GM18498 (cell line): ENCODE measurements at regions not wholly inside any gene's neighbourhood (a gene's known extent, or its start where the extent isn't known, plus 50 kb on each side); places are given as distances from the start of the nearest gene placed in this dataset.
"Not testable (repeated sequence)": the region's sequence is repeated elsewhere in the genome, so short reads cannot be mapped to it uniquely, and the experiment has no call there.

Experiments used
- ATAC-seq: cut with Tn5 transposase; IDR thresholded peaks from one replicate; pipeline ENCODE4 v1.9.1; 2021; ENCODE audit warnings: mild to moderate bottlenecking, moderate library complexity; ENCODE audit not compliant: unreplicated experiment

DNA sequence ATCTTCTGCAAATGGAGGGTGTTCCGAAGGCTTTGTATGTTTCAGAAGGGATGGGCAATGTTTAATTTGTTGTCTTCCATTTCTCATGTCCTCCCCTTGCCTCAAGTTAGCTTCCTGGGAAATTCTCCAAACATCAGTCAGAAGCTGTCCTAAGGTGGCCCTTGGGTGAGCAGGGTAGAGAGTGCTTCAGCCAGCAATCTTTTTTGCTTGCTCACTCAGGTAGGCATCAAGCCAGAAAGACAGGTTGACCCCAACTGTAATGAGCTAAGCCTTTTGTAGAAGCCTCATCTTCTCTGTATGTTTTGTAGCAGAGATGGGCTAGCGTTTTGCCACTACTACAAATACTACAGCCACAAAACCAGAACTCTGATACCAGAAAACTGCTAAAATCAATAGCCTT lies 321.5 kb upstream of the FAM78B start:
- no peak for ATAC-seq

DNA sequence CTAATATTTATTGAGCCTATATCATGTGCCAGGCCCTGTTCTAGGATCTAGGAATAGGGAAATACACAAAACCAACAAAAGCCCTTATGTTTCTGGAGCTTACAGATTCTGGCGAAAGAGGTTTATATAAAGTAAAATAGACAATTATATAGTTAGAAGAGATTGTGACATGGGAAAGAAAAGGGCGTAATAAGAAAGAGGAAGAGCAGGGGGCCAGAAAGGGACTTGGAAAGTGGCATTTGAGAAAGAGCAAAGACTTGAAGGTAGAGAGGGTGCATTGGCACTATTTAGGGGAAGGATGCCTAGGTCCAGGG lies 322.5 kb upstream of the FAM78B start:
- ATAC-seq, result no peak

DNA sequence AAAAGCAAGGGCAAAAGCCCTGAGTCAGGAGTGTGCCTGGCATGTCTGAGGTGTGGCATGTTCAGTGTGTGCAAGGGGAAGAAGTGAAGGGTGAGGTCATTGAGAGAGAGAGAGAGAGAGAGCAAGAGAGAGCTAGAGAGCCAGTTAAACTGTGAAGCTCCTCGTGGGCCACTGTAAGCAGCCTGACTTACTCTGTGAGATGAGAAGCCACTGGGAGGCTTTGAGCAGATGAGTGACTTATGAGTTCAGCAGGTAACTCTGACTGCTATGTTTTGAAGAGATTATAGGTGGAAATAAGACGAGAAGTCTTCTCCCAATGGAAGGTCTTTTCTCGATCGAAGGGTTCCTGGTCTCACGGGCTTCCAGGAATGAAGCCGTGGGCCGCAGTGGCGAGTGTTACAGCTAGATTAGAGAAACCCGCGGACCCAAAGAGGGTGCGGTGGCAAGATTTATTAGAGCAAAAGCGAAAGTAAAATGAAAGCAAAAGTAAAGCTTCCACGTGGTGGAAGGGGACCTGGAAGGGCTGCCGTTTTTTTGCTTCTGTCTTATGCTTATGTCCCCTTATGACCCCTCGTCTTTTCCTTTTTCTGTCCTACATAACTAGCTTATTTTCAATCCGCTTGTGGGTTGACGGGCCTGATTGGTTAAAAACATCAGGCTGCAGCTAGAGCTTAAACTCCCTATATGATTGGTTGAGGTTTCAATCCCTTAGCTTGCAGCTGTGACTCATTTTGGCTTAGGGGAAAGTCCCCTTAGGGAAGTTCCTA lies 323.1 kb upstream of the FAM78B start:
- ATAC-seq, result peak; percentile 86

DNA sequence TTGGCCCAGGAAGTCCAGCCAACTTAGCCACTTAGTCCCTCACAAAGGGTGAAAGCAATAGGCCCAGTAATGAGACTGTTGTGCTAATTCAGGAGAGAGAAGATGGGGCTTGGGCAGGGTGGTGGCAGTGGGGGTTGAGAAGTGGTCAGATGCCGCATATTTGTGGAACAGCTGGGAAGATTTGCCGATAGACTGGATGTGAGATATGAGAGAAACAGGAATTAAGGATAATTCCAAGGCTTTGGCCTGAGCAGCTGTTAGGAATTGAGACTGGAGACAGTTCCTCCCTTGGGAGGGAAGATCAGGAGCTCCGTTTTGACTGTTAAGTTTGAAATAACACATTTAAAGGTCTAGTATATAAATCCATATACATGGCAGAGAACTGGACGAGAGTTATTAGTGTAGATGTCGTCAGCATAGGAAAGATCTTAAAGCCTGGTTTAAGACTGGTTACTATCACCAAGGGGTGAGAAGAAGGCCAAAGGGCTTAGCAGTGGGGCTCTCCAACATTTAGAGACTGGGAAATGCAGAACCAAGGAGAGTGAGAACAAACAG lies 323.7 kb upstream of the FAM78B start:
- ATAC-seq, result no peak

DNA sequence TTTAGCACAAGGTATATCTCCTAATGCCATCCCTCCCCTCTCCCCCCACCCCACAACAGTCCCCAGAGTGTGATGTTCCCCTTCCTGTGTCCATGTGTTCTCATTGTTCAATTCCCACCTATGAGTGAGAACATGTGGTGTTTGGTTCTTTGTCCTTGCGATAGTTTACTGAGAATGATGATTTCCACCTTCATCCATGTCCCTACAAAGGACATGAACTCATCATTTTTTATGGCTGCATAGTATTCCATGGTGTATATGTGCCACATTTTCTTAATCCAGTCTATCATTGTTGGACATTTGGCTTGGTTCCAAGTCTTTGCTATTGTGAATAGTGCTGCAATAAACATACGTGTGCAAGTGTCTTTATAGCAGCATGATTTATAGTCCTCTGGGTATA lies 327.0 kb upstream of the FAM78B start:
- not testable (repeated sequence) for ATAC-seq

DNA sequence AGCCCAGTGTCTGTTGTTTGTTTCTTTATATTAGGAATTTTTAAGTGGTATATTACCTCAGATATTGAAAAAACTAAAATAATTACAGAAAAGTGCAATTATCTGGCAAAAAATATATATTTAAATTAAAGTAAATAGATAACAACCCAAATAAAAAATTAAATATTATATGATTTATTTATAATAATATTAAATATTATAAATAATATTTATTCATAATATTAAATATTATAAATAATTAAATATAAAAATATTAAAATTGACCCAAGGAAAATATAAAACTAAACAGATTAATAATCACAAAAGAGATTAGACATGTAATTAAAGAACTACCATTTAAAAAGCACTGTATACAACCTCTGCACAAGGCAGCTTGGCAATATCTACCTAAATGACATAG lies 331.9 kb upstream of the POGK start:
- ATAC-seq, result no peak

DNA sequence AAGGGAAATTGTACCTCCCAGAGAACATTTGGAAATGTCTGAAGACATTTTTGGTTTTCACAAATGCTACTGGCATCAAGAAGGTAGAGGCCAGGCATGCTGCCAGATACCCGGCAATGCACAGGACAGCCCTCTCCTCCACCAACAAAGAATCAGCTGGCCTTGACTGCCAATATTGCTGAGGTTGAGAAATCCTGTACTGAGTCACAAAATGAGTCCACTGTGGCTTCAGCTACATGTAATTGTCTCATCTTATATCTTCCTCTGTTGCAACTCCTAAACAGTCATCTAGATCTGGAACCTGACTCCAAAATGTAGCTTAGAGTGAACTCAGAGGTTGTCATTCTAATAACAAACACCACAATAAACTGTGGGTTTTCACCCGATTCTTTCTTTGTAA lies 327.5 kb upstream of the POGK start:
- ATAC-seq, result no peak

DNA sequence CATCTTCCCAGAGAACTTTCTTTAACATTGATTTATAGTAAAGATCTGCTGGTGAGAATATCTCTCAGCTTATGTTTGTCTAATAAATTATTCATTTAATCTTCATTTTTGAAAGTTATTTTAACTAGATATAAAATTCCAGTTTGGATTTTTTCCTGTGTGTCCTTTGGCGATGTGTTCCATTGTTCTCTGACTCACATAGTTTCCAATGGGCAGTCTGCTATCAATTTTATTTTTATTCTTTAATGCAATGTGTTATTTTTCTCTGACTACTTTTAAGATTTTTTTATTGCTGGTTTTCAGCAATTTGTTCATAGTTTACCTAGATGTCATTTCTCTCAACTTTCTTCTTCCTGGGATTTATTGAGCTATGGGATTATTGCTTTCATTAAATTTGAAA lies 325.2 kb upstream of the POGK start:
- no peak for ATAC-seq

DNA sequence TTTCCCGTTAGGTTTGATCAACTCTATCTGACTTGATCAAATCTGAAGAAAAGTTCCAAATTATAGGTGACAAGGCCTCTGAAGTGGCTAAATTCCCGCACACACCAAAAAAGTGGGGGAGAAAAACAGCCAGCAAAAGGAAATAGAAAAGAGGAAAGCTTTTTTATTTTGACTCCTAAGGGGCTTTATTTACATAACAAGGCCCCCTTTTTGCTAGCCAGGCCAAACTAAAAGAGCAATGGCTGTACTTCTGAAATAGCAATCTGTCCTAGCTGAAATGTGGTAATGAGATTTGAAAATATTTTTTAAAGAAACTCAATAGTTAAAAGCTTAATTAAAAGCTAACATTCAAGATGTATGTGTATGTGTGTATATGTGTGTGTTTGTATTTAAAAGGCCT lies 311.5 kb upstream of the POGK start:
- no peak for ATAC-seq

DNA sequence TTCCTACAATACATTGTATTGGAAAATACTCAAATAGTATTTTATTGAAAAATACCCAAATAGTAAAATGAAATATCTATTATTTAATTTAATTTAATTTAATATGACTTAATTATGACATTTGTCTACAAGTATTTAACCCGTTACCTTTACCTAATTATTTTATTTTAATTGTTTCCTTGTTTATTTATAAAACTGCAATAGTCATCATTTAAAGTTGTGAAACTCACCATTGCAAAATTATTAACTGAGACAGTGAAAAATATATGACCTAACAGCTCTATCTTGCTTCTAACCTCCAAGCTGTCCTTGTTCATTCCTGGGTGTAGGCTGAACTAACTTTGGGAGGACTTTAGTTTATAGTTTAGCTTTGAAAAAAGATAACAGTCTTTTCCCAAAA lies 300.6 kb upstream of the POGK start:
- no peak for ATAC-seq

DNA sequence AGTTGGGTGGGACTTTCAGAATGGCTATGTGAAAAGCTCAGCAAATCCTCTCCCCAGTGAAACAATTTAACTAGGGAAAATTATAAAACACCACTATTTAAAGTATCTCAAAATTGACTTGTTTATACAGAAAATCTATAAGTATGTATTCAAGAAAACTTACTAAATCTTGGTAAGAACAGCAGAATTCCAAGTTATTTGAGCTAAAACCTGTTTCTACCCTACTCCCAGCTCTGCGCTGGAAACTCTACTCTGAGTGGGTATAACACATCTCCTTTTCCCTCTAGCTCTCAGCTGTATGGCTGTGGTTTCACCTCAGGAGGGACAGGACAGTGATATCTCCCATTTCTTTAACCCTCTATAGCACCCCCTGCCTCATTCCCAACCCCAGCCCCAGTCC lies 295.2 kb upstream of the POGK start:
- no peak for ATAC-seq

DNA sequence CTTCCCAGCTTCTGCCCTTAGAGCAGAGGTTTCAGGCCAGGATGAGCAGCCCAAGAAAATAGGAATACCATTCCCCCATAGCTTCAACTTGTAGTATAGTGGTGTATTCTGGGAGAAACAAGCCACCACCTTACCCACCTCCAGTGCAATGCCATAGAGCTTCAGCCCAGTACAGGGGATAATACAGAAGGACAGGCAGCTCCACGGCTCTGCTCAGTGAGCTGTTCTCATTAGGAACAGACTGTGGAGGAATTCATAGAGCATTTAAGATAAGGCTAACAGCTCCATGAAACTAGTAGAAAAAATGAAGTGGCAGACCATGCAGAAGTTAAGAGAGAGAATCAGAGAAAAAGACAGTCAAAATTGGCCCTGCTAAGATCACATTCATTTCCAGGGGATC lies 294.7 kb upstream of the POGK start:
- ATAC-seq, result no peak

DNA sequence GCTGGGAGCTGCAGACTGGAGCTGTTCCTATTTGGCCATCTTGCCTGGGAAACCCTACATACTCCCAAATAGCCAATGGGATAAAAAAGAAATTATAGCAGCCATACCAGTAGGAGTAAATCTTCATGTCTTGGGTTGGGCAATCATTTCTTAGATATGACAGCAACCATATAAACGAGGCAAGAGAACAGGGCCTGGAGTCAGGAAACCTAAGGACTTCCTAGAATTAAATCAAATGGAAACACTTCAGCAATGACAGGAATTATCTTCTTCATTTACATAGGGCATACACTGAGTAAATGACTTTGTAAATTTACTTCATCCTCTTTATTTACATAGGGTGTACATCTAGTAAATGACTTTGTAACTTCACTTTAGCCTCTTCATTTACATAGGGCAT lies 286.6 kb upstream of the POGK start:
- ATAC-seq, result no peak

DNA sequence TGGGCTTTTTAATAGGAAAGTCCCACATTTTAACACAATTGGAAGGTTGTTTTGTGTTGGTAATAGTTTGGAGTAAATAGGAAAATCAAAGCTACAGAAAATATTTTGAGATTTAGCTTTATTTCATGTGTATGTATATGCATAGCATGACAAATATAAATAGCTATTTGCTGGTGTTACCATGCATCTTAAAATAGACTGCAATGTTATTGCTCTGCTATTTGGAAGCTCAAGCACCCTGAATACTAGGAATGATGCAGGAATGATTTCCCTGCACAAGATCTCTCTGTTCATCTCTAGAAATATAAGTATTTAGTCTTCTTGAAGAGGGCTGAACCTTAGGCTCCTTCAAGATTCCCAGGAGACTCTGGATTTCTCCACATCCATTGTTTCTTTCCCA lies 268.3 kb upstream of the POGK start:
- no peak for ATAC-seq

DNA sequence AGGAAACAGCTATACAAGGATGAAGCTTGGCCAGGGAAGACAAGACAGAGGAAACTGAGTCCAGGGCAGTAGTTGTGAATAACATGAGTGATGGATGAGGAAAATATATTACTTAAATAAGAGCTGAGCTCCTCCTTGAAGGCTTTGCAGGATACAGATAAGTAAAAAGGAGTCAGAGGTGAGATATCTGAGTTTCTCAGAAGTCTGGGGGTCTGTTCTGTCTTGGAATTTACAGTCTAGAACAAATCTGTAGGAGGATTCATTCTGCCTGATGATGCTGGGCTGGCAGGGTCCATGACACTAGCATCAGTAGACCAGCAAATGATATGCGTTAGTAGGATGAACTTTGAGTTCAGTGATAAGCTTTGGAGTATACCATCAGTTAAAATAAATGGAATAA lies 266.1 kb upstream of the POGK start:
- no peak for ATAC-seq

DNA sequence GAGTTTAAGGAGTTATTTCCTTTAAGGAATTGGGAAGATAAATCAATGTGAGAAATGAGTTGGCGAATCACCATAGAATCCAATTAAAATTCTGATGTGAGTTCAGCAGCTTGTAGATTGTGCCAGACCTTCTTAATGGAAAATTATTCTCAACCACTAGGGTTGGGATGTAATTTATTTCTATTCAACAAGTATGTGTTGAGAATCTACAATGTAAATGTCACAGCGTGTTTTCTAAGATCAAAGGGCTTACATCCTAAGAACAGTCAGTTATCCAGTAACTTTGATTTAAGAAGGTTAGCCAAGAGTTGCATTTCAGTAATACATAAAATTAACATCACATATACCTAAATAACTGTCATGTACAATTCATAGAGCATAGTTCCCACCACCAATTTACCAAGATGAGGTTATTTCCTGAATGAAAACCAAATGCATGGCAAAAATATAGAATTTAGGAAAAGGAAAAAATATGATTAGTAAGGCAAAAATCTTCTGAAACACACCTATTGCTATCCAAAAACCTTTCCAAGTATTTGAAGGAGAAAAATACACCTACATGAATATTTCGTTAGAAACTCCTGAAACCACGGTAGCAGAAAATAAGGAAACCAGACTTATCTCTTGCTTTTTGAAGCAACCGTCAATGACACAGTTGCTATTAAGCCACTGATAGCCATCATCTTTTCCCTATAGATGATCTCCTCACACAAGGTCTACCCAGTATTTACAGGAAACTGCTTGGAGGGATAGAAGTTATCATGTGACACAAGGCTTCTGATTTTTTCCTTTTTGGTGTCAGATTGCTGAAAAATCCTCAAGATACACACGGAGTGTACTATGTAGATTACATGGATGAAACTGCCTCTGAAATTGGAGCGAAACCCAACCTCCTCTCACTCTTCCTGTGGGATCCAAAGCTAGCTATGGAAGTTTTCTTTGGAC lies 259.4 kb upstream of the POGK start:
- no peak for ATAC-seq

DNA sequence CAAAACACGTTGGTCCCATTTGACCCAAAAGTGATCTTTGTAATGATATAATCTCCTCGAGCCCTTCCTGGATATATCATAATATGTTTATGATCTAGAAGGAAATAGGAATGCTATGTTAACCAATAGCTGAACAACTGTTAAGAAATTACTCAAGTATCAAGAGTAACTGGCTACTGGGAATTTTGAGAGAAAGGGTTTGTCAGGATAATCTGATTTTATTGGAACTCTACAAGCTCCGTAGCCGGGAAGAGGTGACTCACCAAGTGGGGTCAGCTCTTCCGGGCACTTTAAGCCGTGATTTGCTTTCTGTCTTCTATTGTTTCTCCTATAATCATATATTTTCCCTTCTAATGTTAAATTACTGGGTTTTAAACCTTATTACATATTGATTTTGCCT lies 250.5 kb upstream of the POGK start:
- no peak for ATAC-seq

DNA sequence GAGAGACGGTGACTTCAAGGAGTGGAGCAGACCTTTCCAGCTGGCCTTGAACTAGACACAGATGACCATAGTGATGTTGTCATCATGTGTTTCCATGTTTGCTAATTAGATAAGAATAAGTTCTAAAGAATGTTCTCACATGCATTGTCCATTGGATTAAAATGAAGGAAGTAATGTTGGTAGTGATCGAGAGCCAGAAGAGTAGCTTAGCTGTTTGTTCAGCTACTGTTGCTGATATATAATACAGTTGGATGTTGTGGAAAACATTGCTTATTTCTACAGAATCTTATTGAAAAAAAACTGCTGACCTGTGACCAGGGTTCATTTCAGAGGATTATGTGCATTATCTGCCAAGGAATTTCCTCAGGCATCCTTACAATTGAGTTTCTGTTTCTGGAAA lies 249.1 kb upstream of the POGK start:
- no peak for ATAC-seq

DNA sequence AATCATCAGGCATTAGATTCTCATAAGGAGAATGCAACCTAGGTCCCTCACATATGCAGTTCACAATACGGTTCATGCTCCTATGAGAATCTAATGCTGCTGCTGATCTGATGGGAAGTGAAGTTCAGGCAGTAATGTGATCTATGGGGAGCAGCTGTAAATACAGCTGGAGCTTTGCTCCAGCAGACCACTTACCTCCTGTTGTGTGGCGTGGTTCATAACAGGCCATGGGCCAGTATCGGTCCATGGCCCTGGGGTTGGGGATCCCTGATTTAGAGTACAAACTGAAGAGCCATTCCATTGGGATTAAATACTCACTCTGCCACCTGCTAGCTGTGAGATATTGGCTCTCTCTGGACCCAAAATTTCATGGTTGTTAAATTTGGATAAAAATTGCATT lies 244.6 kb upstream of the POGK start:
- ATAC-seq, result no peak

DNA sequence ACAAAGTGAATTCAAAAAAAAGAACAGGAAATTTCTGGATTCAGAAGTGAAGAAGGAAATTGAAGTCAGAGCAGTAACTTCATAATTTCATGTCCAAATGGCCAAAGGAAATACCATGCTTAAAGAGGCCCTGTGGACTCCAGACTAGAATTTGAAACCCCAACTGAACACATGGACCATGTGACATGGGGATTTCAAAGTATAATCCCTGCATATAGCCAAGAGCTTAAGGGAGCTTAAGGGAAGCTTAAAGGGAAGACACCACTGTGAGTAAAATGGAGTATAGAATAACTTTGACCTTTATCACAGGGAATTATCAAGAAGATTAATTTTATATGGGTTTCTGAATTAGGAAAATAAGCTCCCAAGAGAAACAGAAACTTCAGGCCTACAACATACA lies 241.8 kb upstream of the POGK start:
- no peak for ATAC-seq

DNA sequence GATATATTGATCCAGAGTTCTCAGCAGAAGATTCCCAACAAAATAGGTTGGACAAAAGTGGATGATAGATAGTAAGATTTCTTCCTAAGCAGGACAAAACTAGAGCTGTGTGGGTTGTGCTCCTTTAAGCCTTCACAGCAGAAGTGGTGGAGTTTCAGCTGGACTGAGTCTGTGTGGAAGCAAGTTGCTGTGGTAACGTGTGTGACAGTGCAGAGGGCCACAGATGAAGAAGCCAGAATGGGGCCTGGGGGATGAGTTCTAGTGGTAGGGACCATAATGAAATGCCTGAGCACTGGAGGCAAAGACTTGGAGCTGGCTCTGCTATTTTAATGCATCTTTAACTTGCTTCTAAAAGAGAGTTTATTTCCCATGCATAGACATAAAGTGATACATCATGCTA lies 238.7 kb upstream of the POGK start:
- ATAC-seq, result no peak

DNA sequence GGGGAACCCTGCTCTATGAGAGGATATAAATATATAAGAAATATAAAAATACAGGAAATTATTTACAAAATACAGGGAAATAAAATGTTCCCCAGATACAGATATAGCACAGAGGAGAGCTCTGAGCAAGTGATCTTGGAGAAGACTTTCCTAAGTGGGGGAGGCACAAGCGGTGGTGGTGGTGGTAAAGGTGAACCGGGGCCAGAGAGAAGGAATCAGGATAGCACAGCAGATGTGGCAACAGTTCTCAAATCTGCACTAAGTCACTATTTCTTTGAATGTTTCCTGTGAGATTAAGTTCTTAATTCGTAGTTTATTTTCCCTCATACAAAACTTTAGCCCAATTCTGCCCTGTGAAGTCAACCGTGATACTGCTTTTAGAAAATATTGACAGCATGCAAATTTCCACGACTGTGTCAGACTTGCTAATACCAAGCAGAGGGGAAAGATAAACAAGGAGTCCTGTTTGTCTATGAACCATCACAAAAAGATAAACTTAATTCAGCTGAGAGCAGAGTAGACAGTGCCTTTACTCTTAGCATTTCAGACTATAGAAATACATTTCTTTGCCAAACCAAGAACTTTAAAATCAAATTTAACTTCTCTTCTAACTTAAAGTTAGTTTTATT lies 237.5 kb upstream of the POGK start:
- no peak for ATAC-seq
